Ammon's horn (tissue), 1 donor: ENCODE measurements at regions not wholly inside any gene's neighbourhood (a gene's known extent, or its start where the extent isn't known, plus 50 kb on each side); places are given as distances from the start of the nearest gene placed in this dataset.

Experiments used
- DNase-seq: peaks from one replicate; pipeline ENCODE4 v3.0.0-alpha.2; 2016; ENCODE audit warnings: low spot score

DNA sequence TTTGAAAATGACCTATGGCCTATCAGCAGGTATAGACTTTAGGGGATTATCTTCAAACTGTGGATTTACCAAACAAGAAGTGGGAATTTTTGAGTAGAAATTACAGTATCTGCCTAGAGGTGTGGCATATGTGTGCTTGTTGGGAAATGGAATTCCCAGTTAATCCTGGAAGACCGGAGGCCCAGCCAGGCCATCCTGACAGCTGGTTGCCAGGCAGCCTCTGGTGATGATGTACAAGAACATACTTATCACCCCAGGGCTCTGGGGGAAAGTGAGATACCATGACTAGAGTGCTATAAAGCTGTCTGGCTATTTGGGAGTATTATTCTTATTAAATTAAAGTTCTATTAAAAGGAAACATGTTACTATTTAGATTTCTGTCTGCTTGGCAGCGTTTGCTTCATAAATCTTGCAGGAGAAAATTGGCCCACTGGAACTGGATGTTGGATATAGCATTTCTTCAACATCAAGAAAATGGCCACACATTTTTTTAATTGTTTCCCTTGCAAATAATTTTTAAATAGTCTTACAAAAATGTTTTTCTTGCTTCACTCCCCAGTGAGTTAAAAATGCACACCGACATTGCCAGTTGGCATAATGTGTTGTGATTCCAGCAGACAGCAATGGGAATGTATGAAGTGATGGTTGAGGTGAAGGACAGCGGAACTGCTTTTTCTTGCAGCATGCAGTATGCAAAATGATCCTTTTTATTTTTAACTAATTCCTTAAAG lies 187.8 kb downstream of the MYLK4 start:
- DNase-seq, result no peak

DNA sequence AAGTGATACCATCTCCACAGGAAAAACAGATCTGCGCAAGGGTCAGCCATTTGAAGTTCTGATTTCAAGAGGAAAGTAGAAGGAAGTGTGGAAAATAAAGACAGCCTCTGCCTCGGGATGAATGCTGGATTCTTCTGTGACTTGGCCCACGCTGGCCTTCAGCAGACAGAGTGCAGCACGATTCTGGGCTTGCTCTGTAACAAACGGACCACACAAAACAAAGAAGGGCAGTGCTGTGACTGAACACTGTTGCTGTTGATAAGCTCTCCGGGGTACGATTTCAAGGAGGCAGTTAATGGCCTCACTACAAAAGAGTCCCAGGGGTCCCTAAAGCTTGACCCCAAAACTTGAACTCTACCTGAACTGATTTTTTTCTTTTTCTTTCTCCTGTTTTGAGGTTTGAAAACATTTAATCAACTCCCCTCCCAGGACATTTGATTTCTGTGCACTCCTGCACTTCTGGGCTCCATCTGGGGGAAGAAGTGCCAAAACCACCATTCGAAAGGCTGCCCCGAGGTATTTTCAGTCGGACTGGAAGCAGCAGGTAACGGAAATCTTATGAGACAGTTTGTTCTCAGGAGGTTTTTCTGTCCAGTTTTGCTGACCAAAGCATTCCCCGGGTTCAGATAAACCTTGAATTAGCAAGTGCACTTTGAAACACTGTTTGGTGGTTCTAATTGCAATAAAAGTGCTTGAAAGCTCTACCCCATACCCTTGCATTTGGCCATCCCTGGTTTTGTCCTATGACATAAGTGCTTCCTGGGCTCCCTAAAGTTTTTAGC lies 189.6 kb downstream of the MYLK4 start:
- peak; percentile 35 for DNase-seq

DNA sequence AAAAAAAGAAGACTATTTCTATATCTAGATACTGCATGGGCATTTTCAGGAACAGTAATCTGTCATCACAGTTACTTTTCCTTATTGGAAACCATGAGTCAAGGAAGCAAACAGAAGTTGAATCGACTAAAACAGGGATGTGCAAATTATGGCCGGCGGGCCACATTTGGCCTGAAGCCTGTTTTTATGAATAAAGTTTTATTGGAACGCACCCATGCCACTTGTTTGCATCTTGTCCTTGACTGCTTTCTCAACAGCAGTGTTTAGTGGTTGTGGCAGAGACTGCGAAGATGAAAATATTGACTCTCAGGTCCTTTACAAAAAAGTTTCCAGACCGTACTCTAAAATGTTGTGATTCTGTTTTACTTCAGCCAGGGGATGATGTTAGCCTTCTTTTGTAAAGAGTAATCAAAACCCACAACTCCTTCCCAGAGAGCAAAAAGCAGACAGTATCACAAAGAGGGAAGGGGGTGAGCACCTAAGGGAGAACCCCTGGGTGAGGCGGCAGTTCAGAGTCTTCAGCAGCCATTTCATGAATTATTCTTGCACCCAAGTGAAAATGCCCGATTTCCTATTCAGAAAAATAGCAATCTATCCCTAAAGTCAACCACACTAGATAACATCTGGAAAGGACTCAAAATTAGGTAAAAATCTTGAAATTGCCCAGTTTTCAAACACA lies 190.4 kb downstream of the MYLK4 start:
- no peak for DNase-seq

DNA sequence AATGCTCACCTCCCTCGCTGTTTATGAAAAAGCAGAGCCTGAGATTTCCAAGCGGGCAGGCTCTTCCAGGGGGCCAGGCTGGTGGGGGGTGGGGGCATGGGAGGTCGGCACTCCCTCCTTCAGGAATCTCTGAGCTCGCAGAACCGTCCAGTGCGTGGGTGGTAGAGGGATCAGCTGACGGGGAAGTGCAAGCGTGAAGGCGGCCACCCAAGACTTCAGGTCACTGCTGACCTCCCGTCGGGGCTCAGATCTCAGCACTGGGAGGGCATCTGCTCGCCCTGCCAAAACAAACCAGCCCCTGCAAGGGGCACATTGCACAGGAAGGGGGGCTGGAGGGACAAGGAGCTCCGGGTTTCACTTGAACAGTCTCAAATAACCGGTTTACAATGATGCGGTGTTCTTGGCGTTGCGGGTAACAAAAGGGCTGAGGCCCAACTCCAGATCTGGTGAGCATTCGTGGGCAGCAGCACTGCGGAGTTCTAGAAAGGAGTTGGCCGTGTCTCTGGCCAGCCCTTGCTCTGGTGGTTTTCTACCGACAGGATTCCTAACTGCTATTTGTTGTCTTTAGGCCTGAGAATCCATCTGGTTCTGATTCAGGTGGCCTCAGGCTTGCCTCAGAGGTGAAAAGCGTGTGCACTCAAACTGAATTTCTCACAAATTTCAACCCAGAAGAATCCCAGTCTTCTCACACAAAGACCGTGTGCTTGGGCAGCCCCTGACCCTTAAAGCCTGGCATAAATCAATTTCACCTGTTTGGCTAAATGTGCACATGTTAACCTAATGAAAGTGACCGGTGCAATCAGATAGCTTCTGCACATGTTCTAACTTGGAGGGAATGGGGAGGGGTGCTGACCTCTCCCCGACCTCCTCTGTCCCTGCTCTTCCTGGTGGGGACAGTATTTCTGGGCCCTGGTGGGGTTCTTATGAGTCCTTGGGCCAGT lies 191.6 kb downstream of the MYLK4 start:
- no peak for DNase-seq

DNA sequence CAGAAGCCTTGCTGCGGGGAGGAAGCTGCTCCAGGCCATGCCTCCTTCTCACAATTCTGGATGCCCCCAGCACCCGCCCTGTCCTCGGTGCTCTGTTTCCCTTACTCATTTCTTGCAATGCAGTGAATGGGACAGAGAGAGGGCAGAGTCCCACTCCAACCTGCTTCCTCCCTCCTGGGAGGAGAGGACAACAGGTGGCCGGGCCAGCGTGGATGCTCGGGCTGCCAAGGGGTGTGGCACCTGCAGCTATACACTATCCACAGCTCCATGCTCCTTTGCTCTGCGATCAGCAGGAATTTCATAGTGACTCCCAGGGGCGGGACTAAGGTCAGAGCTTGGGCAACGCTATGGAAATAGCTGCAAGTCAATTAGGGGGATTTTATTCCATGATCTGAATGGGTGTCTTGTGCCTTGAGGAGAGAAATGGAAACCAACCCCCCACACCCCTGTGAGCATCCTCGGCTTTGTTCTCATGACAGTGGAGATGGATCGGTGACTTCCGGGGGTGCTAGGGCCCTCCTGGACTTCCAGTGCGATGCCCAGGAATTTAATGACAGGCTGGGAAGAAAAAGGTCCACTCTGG lies 192.5 kb downstream of the MYLK4 start:
- no peak for DNase-seq

DNA sequence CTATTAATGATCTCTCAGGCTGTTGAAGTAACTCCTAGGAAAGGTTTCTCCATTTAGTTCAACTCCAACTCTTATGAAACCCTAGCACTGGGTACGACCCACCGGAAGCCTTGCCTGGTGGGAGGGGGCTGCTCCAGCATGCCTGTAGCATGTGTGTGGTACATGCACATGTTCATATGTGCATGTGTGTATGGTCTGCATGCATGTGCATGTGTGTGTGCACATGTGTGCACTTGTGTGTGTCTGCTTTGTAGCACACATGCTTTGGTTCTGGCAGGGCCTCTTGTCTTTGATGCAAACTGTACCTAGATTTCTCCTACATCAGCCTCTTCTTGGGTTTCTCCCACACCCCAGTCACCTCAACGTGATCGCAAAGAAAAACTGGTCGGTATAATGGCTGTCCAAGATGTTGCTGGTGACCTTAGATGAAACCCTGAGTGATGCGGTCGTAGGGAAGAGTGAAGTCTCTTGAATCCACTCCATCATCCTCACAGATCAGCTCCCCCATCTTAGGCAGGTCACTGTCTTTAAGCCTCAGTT lies 193.5 kb downstream of the MYLK4 start:
- DNase-seq, result no peak

DNA sequence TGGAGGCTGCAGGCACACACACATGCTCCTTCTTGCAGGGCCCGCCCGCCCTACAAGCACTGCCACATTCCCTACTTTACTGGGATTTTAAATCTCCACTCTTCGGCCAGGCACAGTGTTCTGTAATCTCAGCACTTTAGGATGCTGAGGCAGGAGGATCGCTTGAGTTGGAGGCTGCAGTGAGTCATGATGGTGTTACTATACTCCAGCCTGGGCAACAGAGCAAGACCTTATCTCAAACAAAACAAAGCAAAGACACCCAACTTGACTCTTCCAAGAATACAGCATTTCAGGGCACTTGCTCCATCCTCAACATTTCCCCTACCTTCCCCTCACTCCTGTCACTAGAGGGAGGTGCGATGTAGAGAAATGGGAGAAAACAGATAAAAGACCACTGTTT lies 194.0 kb downstream of the MYLK4 start:
- no peak for DNase-seq

DNA sequence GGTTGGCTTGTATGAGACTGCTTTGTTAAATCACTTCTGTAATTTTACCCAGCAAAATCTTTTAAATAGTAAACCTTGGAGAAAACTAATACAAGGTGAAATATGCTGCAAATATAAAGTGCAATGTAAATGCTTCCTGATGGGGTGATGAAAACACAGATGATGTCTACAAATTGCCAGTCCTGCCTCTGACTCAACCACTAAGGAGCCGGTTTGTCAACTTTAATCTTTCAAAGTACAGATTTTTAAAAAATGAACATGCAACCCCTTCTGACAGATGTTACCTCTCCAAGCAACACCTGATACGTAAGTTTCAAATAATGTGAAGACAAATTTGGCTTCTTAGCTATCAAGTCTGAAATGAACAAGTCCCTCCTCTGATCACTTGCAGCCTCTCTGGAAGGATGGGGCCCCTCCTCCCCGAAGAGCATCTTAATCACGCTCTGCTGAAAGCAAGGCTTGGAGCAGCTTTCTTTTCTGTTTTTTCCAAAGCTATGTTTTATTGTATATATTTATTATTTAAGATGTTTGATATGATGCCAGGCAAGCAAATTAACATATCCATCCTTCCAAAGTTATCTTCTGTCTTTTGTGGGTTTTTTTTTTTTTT lies 196.0 kb downstream of the MYLK4 start:
- DNase-seq, result no peak

DNA sequence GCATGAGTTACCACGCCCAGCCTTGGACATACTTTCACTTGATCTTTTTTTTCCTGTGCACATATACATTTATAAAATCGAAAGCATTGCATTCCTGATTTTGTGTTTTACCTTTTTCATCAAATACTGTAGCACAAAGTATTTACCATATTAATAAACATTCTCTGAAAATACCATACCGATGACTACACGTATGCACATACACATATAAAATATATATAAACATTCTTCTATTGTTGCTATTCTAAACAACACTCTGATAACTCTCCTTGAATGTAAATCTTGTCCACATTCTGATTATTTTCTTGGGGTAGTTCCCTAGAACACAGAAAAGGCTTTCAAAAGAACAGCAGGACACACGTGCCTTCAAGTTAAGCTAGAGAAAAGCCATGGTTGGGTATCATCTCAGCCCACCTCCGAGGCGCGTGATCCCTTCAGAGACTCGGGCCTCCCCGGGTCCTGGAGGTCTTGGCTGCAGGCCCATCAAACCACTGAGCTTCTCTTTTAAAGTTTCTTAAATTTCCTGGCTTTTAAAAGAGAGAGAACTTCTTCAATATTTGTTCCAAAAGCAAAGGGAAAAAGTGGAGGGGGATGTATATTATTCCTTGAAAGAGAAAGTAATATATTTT lies 198.1 kb downstream of the MYLK4 start:
- DNase-seq, result no peak

DNA sequence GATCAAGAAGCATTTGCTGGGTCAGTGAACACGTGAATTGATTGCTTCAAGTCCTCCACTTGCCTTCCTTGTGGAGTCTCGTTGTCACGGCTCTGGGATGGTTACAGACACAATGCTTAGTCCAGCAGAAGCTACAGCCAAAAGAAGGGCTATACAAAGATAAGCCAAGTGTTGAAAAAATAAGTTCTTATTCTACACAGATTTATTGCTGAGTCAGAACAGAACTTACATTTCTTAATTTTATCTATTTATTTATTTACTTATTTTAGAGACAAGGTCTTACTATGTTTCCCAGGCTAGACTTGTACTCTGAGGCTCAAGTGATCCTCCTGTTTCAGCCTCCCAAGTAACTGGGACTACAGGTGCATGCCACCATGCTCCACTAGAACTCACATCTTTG lies 199.0 kb downstream of the MYLK4 start:
- no peak for DNase-seq

DNA sequence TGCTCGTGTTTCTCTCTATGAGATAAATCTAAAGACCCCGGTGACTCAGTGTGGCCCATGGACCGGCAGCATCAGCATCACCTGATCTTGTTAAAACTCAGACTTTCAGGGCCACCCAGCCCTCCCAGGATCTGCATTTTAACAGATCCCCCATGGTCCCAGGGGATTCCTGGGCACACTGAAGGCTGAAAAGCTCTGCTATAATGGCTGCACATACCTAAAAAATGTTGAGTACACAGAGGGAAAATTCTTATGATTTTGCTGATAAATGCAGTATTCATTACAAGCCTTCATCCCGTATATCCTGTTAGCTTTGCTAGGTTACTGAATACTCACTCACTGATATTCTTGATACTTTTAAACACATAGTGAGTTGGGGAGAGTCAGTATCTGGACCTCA lies 200.5 kb downstream of the MYLK4 start:
- no peak for DNase-seq

DNA sequence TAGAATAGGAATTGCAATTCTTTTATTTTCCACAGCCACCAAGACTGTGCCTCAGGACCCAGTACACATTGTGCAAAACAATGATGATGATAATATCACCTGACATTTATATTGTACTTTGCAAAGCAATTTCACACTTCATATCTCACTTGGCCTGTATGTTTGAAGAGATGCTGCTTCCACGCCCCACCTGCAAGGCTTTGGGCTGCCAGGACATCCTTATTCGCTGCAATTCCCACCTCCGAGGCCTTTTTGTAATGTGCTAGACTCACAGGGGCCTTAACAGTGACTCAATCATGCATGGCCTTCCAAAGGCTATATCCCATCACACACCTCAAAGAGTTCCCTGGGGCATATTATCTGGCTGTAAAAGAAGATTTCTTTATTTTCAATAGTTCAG lies 200.9 kb downstream of the MYLK4 start:
- no peak for DNase-seq

DNA sequence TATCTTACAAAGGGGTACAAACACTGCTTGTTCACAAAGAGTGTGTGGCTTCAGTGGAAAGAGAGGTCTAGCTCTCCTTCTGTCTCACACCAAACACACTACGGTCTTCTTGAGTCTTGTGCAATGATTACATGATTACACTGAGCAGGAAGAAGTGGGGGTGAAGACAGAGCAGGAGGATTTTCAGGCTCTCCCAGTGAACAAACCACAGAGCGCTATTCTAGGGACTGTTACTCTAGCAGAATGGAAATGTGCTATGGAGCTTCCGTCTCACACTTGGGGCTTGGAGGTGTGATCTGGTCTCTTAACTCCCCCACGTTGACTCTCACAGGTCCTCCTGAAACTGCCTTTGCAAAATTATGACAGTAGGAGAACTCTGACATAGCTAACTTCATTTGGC lies 203.4 kb downstream of the MYLK4 start:
- DNase-seq, result no peak

DNA sequence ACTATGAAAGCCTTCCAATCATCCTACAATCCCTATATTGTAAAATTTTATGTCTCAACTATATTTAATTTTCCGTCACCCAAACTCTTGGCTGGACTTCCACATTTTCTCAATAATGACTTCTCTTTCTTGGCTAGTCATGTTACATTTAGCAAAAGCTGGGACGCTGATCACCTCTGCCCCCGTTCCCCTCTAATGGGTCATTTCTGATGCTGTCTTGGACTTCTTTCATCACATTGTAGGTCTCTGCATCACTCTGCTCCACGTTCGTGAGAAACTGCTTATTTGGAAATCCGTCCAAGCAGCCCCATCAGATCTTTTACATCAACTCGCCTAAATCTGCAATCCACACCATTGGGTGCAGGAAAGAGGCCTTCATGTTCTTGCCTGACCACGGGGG lies 203.8 kb downstream of the MYLK4 start:
- DNase-seq, result no peak

DNA sequence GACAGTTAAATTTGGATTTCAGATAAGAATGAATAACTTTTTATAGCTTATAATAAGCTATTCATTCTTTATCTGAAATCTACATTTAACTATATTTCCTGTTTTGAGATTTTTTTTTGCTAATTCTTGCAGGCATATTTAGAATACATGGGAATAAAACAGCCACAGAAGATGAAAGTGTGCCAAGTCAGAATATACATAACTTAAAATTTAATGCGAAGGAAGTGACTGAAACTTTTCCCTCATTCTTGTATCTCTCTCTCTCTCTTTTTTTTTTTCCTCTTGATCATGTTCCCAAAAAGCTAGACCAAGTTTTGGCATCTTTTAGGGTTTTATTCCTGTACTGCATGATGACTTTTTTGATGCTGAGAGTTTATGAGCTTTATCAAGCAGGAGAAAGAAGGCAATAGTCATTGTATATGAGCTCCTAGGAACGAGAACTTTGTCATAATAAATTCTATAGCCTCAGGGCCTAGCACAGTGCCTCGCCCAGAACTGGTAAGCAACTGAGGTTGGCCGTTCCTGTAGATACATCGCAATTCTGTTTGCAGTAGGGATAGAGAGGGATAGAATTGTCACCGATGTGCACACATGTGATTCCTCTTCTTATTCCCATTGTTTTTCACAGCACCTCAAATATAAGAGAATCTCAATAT lies 205.2 kb downstream of the MYLK4 start:
- no peak for DNase-seq

DNA sequence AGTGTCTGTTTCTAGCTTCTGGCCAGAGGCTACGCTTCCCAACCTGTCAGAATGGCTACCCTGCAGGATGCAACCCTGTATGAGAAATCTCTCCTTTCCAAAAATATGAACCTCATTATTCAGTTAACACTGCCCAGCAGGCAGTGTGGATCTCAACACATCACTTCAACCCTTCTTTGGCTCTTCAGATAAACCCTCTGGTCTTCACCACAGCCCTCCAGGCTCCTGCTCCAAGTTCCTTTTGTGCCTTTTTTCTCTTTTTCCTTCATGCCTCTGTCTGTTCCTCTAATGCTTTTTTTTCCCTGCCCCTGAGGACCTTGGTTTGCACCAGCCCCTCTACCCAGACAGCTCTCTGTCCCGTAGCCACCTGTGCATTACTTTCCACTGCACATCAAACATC lies 207.4 kb downstream of the MYLK4 start:
- DNase-seq, result no peak

DNA sequence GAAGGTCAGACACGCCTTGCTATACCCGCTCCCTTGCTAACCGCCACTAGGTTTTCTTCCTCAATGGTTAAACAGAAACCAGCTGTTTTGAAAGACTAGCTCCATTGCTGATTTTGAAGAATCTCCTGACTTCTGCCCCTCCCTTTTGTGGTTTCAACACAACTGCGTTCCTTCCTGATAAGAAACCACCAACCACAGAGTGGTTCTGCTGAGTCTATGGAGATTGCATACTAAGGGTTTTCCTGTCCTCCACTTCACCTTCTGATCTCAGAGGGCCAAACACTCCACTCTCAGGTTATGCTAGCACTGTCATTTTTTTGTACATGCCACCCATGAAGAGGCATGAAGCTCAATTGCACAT lies 207.9 kb downstream of the MYLK4 start:
- peak; percentile 15 for DNase-seq

DNA sequence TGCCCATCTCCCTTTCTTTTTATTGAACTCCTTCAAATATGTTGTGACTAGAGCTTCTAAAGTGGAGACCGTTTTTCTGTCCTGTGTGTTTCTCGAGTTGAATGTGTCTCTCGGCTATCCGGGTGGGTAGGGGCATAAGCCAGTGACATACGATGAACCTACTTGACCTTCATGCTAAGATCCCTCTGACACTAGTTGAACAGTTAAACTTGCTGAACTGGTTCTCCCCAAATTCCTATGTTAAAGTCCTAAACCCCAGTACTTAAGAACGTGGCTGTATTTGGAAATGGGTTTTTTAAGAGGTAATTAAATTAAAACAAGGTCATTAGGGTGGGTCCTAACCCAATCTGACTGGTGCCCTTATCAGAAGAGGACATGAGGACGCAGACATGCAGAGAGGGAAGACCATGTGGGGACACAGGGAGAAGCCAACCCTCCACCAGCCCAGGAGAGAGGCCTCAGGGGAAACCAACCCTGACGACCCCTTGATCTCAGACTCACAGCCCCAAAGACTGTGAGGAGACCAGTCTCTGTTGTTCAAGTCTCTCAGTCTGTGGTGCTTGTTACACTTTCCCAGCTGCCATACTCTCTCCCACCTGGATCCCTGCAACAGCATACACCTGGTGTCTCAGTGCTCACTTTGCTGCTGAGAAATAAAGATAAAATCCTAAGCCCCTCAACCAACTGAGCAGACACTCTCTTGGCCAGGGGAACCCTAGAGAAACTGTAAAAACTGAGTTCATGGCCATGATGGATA lies 208.4 kb downstream of the MYLK4 start:
- no peak for DNase-seq

DNA sequence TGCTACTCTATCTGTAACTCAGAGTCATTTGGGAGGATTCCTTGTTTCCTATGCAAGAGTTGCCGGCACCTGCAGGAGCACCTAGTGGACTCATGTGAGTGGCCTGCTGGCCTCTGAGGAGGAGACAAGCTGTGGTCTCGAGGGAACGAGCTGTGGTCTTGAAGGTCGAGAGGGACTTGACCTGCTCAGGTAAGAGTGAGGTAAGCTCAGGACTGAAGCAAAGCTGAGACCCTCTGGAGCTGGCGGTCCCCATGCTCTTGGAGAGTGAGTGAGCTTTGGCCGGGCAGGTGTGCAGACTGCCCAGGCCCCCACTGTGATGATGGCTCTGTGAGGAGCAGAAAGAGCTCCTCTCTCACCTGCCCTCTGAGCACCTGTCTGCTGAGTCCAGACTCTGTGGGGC lies 214.3 kb downstream of the MYLK4 start:
- no peak for DNase-seq
